Liver (tissue), 8 donors: ENCODE measurements at regions not wholly inside any gene's neighbourhood (a gene's known extent, or its start where the extent isn't known, plus 50 kb on each side); places are given as distances from the start of the nearest gene placed in this dataset.

ENCODE experiments used
- DNase-seq: peaks from one replicate; pipeline ENCODE4 v3.0.0-alpha.2; 2017; ENCODE audit warnings: low spot score
- H3K27ac ChIP-seq, 2 donors: one replicate each; pipeline ENCODE4 v1.7.0; 2013; ENCODE audit warnings: inconsistent platforms in 2 of 2, low read length in 2 of 2, control low read depth in 1 of 2, low read depth in 1 of 2, mild to moderate bottlenecking in 1 of 2
- H3K27me3 ChIP-seq, 4 donors: one replicate each; pipeline versions ENCODE4 v1.6.1 to v1.7.0; 2013; ENCODE audit warnings: low read length in 3 of 4, inconsistent platforms in 1 of 4, mild to moderate bottlenecking in 1 of 4, moderate library complexity in 1 of 4; ENCODE audit not compliant: control insufficient read depth in 4 of 4, insufficient read depth in 4 of 4
- H3K36me3 ChIP-seq, 4 donors: one replicate each; pipeline versions ENCODE4 v1.6.1 to v1.7.0; 2013; ENCODE audit warnings: low read length in 3 of 4, mild to moderate bottlenecking in 3 of 4, low read depth in 1 of 4, moderate library complexity in 1 of 4; ENCODE audit not compliant: control insufficient read depth in 4 of 4, insufficient read depth in 3 of 4
- H3K4me1 ChIP-seq, 4 donors: one replicate each; pipeline versions ENCODE4 v1.6.1 to v1.7.0; 2013; ENCODE audit warnings: low read length in 3 of 4, mild to moderate bottlenecking in 3 of 4, moderate library complexity in 1 of 4; ENCODE audit not compliant: control insufficient read depth in 4 of 4, insufficient read depth in 4 of 4
- H3K4me3 ChIP-seq, 3 donors: one replicate each; pipeline versions ENCODE4 v1.6.1 to v1.7.0; 2013; ENCODE audit warnings: low read length in 3 of 3, control low read depth in 1 of 3, low read depth in 1 of 3, mild to moderate bottlenecking in 1 of 3
- H3K9ac ChIP-seq, 2 donors: one replicate each; pipeline ENCODE4 v1.7.0; 2013; ENCODE audit warnings: low read length in 2 of 2, mild to moderate bottlenecking in 2 of 2, moderate library complexity in 2 of 2, control low read depth in 1 of 2, low read depth in 1 of 2
- H3K9me3 ChIP-seq, 4 donors: one replicate each; pipeline versions ENCODE4 v1.6.1 to v1.7.0; 2013; ENCODE audit warnings: low read length in 3 of 4; ENCODE audit not compliant: control insufficient read depth in 4 of 4
- ATF3 ChIP-seq: IDR thresholded peaks from 2 replicates; pipeline ENCODE4 v1.6.1; 2016; ENCODE audit warnings: antibody characterized with exemption
- CTCF ChIP-seq: fragments of 150-350 bp; IDR thresholded peaks from 2 replicates; pipeline ENCODE4 v1.5.1; 2017; ENCODE audit warnings: improper control_type of control experiment, low read depth, low read length; ENCODE audit not compliant: missing input control
- EGR1 ChIP-seq, 2 donors: IDR thresholded peaks; 2 replicates each; pipeline ENCODE4 v1.6.1; 2016 to 2018; ENCODE audit warnings: antibody characterized with exemption in 2 of 2, low read depth in 2 of 2
- FOXA1 ChIP-seq: IDR thresholded peaks from 2 replicates; pipeline ENCODE4 v1.6.1; 2016; ENCODE audit warnings: antibody characterized with exemption
- FOXA2 ChIP-seq: IDR thresholded peaks from 2 replicates; pipeline ENCODE4 v1.6.1; 2016; ENCODE audit warnings: antibody characterized with exemption
- GABPA ChIP-seq, 2 donors: IDR thresholded peaks in 1 of 2; conservative IDR thresholded peaks in 1 of 2; 2 replicates each; pipeline ENCODE4 v1.6.1; 2016; ENCODE audit warnings: antibody characterized with exemption in 2 of 2, mild to moderate bottlenecking in 1 of 2, moderate library complexity in 1 of 2
- HNF4A ChIP-seq, 2 donors: conservative IDR thresholded peaks; 2 replicates each; pipeline ENCODE4 v1.6.1; 2016; ENCODE audit warnings: antibody characterized with exemption in 2 of 2, mild to moderate bottlenecking in 2 of 2
- HNF4G ChIP-seq: IDR thresholded peaks from 2 replicates; pipeline ENCODE4 v1.6.1; 2016; ENCODE audit warnings: antibody characterized with exemption
- JUND ChIP-seq, 2 donors: IDR thresholded peaks; 2 replicates each; pipeline ENCODE4 v1.6.1; 2016; ENCODE audit warnings: antibody characterized with exemption in 2 of 2
- MAX ChIP-seq: IDR thresholded peaks from 2 replicates; pipeline ENCODE4 v1.6.1; 2016; ENCODE audit warnings: antibody characterized with exemption
- NR2F2 ChIP-seq: IDR thresholded peaks from 2 replicates; pipeline ENCODE4 v1.6.1; 2016; ENCODE audit warnings: antibody characterized with exemption
- RAD21 ChIP-seq, 2 donors: IDR thresholded peaks; 2 replicates each; pipeline ENCODE4 v1.6.1; 2016; ENCODE audit warnings: antibody characterized with exemption in 2 of 2, mild to moderate bottlenecking in 2 of 2
- REST ChIP-seq: IDR thresholded peaks from 2 replicates; pipeline ENCODE4 v1.6.1; 2016; ENCODE audit warnings: antibody characterized with exemption, mild to moderate bottlenecking
- RXRA ChIP-seq, 2 donors: IDR thresholded peaks; 2 replicates each; pipeline ENCODE4 v1.6.1; 2017 to 2018; ENCODE audit warnings: antibody characterized with exemption in 2 of 2, mild to moderate bottlenecking in 1 of 2
- SP1 ChIP-seq: IDR thresholded peaks from 2 replicates; pipeline ENCODE4 v1.6.1; 2018; ENCODE audit warnings: antibody characterized with exemption, mild to moderate bottlenecking
- TAF1 ChIP-seq: conservative IDR thresholded peaks from 2 replicates; pipeline ENCODE4 v1.6.1; 2016; ENCODE audit warnings: antibody characterized with exemption, mild to moderate bottlenecking
- YY1 ChIP-seq: IDR thresholded peaks from 2 replicates; pipeline ENCODE4 v1.6.1; 2016; ENCODE audit warnings: antibody characterized with exemption, mild to moderate bottlenecking
- ZBTB33 ChIP-seq: IDR thresholded peaks from 2 replicates; pipeline ENCODE4 v1.6.1; 2016; ENCODE audit warnings: antibody characterized with exemption
- WGBS: extraction: QIAGEN DNeasy Blood & Tissue Kit; methylation state at CpG from one replicate; pipeline ENCODE4 v1.1.7; 2013; 5-methylcytosine and 5-hydroxymethylcytosine counted together
- donor health status: healthy.
- donor health status: healthy.
- donor health status: healthy.
- donor health status: healthy.
- donor health status: healthy.

- Histone ChIP-seq H3K27ac (no peak overlapping the region), H3K4me1 (no peaks in the 10 kb centered on the region), H3K36me3 (no peaks in the 10 kb centered on the region), H3K4me3 (no peak overlapping the region), H3K9ac (no peak overlapping the region), H3K27me3 (no peaks in the 10 kb centered on the region), H3K9me3 (no peaks in the 10 kb centered on the region)
- TF ChIP-seq ZBTB33 (no peak), YY1 (no peak), TAF1 (no peak), FOXA1 (no peak), MAX (no peak), SP1 (no peak), REST (no peak), JUND (IDR thresholded peaks at IDR 0.05) (no peak), RXRA (IDR thresholded peaks at IDR 0.05) (no peak), GABPA (IDR thresholded peaks at IDR 0.05 in 1 of 2, conservative IDR thresholded peaks at IDR 0.05 in 1 of 2) (no peak), ATF3 (no peak), RAD21 (IDR thresholded peaks at IDR 0.05) (no peak), EGR1 (IDR thresholded peaks at IDR 0.05; ENCODE audit: low read depth in 2 of 2) (no peak), CTCF (no peak), HNF4G (no peak), FOXA2 (no peak), NR2F2 (no peak), HNF4A (conservative IDR thresholded peaks at IDR 0.05) (no peak)
- 88% methylated on average over 3 of the region's 3 CpGs for WGBS
- no peak for DNase-seq
Observed at GRCh38 chr17:12597895-12598294, 67.8 kb upstream of the MYOCD start.
